GM19238 (cell line): ENCODE measurements at regions not wholly inside any gene's neighbourhood (a gene's known extent, or its start where the extent isn't known, plus 50 kb on each side); places are given as distances from the start of the nearest gene placed in this dataset.
"Not testable (repeated sequence)": the region's sequence is repeated elsewhere in the genome, so short reads cannot be mapped to it uniquely, and the experiment has no call there.

ENCODE experiments used
- DNase-seq: peaks from one replicate; pipeline ENCODE4 v3.0.0; 2011; ENCODE audit warnings: low spot score; ENCODE audit not compliant: insufficient read length

- not testable (repeated sequence) for DNase-seq
Observed at GRCh38 chr21:35380304-35380703, 331.2 kb upstream of the RUNX1 start.

DNA sequence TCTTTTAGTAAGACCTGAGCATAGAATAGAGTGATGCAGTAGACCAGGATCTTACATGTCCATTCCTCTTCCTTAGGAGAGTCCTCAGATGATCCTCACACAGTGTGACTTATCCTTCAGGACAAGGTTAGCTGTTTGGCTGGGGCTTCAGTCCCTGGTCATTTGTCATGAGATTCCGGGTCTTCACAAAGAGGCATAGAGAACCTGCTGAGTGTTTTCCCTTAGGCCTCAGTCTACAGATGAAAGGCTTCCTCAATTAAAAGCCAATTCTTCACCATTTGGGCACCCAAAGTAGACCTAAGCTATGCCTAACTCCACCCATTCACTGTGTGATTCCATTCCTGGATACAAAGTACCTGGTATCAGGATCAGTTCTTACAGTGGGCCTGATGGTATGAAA lies 329.8 kb upstream of the RUNX1 start:
- DNase-seq: no peak

- DNase-seq: no peak
Observed at GRCh38 chr21:35377505-35378090, 328.5 kb upstream of the RUNX1 start.

DNA sequence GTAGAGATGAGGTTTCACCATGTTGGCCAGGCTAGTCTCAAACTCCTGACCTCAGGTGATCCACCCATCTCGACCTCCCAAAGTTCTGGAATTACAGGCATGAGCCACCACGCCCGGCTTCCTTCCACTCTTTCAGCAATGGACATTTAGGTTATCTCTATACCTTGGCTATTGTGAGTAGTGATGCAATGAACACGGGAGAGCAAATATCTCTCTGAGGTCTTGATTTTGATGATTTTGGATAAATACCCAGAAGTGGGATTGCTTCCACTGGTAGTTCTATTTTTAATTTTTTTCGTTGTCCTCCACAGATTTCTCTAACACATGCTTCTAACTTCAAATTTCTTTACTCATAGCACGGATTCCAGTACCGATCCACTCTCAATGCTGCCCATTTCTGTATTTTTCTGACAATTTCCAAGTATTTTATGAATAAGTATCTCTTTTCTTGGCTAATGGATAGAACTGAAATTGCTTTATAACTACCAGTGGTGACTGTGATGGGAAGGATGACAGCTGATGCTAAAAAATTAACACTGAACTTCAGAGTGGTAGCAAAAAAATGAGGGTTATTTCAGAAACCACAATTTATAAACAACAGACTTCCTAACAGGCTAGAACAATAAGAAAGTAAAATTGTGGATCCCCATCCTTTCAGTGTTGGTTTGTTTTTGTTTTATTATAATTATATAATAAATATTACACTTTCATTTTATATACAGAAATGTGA lies 327.5 kb upstream of the RUNX1 start:
- no peak for DNase-seq

DNA sequence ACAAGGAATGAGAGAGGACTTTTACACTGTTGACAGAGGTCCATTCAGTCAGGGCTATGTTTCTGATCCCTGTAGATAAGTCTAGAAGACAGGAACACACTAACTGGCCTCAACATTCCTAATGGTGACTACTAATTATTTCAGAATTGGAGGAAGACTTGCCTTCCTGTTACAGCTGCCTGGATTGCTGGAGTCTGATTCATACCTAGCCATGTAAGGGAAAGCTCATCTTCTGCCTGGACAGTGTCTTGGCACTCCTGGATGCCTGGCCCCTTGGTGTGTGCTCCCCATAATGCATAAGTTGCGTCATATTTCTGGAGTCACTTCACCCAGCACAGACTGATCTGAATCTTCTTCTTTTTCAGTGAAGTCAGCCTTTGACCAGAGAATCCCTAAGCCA lies 326.0 kb upstream of the RUNX1 start:
- DNase-seq: no peak

DNA sequence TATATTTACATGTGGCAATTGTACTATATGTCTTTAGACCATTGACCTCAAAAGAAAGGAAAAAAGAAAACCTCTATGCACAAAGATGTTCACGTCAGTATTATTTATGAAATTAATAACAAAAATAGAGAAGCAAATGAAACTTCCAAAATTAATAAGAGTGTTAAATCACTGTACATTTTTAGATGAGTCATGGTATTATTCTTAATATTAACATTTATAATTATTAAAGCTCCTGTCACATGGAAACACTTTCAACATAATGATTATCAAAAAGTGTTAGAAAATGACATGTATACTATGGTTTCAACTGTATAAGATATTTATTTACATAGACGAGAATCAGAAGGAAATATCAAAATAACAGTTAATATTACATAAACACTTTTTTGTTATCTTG lies 324.9 kb upstream of the RUNX1 start:
- DNase-seq: no peak

- DNase-seq: no peak
Observed at GRCh38 chr21:35372201-35372600, 323.1 kb upstream of the RUNX1 start.

- no peak for DNase-seq
Observed at GRCh38 chr21:35370671-35371070, 321.6 kb upstream of the RUNX1 start.

GRCh38 chr21:35370071-35370470 lies 321.0 kb upstream of the RUNX1 start:
- DNase-seq: no peak

DNA sequence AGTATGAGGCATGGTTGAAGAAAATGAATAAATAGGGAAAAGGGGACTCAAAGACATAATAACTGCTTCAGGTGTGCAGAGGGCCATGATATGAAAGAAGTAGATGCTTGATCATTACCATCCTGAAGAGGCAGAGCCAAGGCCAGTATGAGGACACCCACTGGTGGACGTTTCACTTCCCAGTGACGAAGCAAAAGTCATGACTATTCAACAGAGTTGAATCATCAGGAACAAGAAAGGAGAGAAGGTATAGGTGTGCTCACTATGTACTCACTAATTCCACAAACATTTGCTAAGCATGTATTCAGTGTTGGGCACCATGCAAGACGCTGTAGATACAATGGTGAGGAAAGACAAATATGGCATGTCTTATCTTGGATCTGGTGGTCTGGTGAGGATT lies 319.2 kb upstream of the RUNX1 start:
- DNase-seq: no peak

GRCh38 chr21:35367553-35367952 lies 318.5 kb upstream of the RUNX1 start:
- no peak for DNase-seq

GRCh38 chr21:35366394-35367080 lies 317.4 kb upstream of the RUNX1 start:
- no peak for DNase-seq

- no peak for DNase-seq
Observed at GRCh38 chr21:35363458-35363857, 314.4 kb upstream of the RUNX1 start.

GRCh38 chr21:35361988-35362387 lies 312.9 kb upstream of the RUNX1 start:
- no peak for DNase-seq

- no peak for DNase-seq
Observed at GRCh38 chr21:35360870-35361570, 311.9 kb upstream of the RUNX1 start.

DNA sequence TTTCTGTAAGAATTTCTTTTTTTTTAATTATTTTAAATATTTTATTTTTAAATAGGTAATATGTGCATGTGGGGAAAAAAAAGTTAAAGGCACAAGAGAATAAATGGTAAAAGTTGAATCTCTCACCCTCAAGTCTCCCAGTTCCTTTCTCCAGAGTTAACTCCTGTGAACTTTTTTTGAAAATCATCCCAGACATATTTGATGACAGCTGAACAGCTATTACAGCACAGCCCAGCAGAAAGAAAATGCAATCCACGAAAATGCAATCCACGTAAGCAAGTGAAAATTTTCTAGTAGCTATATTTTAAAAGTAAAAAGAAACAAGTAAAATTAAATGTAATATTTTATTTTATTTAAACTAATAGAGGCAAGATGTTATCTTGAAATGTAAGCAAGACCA lies 310.0 kb upstream of the RUNX1 start:
- DNase-seq: no peak

GRCh38 chr21:35358008-35358407 lies 308.9 kb upstream of the RUNX1 start:
- DNase-seq: no peak

- no peak for DNase-seq
Observed at GRCh38 chr21:35357041-35357780, 308.1 kb upstream of the RUNX1 start.

GRCh38 chr21:35354078-35354477 lies 305.0 kb upstream of the RUNX1 start:
- no peak for DNase-seq

DNA sequence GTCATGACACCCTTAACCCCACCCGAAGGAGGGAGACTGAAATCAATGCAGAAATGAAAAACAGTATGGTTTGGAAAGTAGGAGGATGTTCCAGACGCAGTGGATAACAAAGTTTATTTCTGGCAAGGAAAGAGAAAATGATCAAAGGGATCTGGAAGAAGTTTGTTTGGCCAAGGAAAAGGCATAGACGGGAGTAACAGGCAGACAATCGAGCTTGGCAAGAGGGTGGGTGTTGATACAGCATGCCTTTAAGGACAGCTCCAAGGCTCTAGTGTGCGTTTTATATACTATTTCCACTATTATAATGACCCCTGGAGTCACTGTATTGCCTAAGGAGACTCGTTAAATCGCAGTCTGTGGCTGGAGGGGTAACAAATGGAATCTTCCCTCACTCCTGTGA lies 303.7 kb upstream of the RUNX1 start:
- no peak for DNase-seq

DNA sequence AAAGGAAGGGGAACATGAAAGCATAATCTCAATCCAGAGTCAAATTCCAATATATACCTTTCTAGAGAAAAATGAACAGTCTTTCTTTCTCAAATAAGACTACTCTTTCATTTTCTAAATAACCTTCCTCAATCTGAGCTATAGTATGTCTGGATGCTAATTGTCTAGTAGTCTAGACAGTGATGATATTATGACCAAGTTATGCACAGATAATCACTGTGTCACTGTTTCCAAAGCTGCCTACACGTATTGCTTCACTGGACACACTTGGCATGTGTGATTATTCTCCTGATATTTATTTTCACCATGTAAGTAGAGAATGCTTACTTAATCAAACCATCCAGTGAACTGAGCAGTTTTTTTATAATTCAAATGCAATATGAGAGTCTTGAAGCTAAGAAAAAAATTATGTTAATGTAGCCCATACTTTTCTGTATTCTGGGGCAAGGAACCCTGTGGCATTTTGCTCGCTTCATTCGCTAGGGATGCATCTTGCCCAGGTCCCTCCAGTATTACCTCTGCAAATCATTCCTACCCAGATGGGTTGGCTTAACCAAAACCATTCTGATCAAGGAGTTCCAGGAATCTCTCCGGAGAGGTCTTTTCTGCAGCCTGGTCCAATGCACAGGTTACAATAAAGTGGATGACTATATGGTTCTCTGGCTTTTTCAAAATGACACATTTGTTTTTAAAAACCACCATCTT lies 303.1 kb upstream of the RUNX1 start:
- DNase-seq: no peak
